OCI-LY7 (cell line): ENCODE measurements at regions not wholly inside any gene's neighbourhood (a gene's known extent, or its start where the extent isn't known, plus 50 kb on each side); places are given as distances from the start of the nearest gene placed in this dataset.
"Not testable (repeated sequence)": the region's sequence is repeated elsewhere in the genome, so short reads cannot be mapped to it uniquely, and the experiment has no call there.

Source experiments
- CTCF ChIP-seq: fragments of 200-600 bp; sonication (generic); conservative IDR thresholded peaks from 2 replicates; pipeline ENCODE4 v1.5.1; 2014; ENCODE audit warnings: mild to moderate bottlenecking, antibody characterized with exemption, low read length, moderate library complexity, mixed read lengths
- EZH2phosphoT487 ChIP-seq: fragments of 200-600 bp; sonication (generic); IDR thresholded peaks from 2 replicates; pipeline ENCODE4 v1.6.1; 2018; ENCODE audit warnings: low read depth, borderline replicate concordance, mild to moderate bottlenecking, mixed run types, antibody characterized with exemption, low read length, moderate library complexity, mixed read lengths

DNA sequence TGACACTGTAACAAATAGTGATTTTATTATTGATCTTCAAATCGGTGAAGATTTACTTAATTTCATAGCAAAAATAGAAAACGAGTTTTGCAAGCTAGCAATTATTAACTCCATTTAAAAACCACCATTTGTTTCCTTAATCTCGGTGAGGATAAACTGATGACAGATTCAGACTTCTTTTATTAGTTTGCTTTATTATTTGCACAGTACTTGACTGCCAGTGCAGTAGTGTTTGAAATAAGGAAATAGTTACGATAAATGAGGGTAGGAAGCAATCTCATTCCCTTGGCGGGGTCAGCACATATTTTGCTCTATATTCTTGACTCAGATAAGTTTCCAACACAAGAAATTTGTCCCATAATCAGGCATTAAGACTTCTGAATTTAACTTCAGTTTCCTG is 161.7 kb upstream of the PLGLB1 start:
- not testable (repeated sequence) for TF ChIP-seq CTCF, EZH2phosphoT487
